Dendritic cell treated with granulocyte-macrophage colony-stimulating factor and Interleukin-4, amounts not matched to agents 40 ng/mL and 50 ng/mL, for 4 days (primary cell): ENCODE measurements at regions not wholly inside any gene's neighbourhood (a gene's known extent, or its start where the extent isn't known, plus 50 kb on each side); places are given as distances from the start of the nearest gene placed in this dataset.

Experiments
- H3K27ac Mint-ChIP-seq: one replicate; pipeline ENCODE4 v1.8.0; 2022; ENCODE audit warnings: mild to moderate bottlenecking, mixed read lengths
- H3K27me3 Mint-ChIP-seq: one replicate; pipeline ENCODE4 v1.8.0; 2022; ENCODE audit warnings: mild to moderate bottlenecking, mixed read lengths
- H3K36me3 Mint-ChIP-seq: one replicate; pipeline ENCODE4 v1.8.0; 2022; ENCODE audit warnings: low read depth, mixed read lengths
- H3K4me1 Mint-ChIP-seq: one replicate; pipeline ENCODE4 v1.8.0; 2022; ENCODE audit warnings: low read depth, mixed read lengths
- H3K4me3 Mint-ChIP-seq: one replicate; pipeline ENCODE4 v1.8.0; 2022; ENCODE audit warnings: mild to moderate bottlenecking, moderate library complexity, mixed read lengths
- H3K9me3 Mint-ChIP-seq: one replicate; pipeline ENCODE4 v1.8.0; 2022; ENCODE audit warnings: mixed read lengths
- intact Hi-C: fragments of 100-400 bp; cut with micrococcal nuclease; formaldehyde crosslinking; loops from one replicate; pipeline ENCODE4 v1.15.0; 2022

- Mint-ChIP-seq H3K9me3 (no peaks in the 10 kb centered on the region), H3K36me3 (no peaks in the 10 kb centered on the region), H3K27ac (no peak overlapping the region), H3K27me3 (no peaks in the 10 kb centered on the region), H3K4me1 (peaks cover 13% of the 10 kb centered on the region), H3K4me3 (no peak overlapping the region)
- intact Hi-C loops, result no loop called here
These were observed 184.0 kb downstream of the ACTL7B start for GRCh38 chr9:108671794-108672193.

- no peaks in the 10 kb centered on the region for H3K27me3 Mint-ChIP-seq
- intact Hi-C loops, result no loop called here
- no peak overlapping the region for H3K4me3 Mint-ChIP-seq
- H3K9me3 Mint-ChIP-seq, result no peaks in the 10 kb centered on the region
- H3K27ac Mint-ChIP-seq, result no peak overlapping the region
- H3K4me1 Mint-ChIP-seq, result peaks cover 13% of the 10 kb centered on the region
- H3K36me3 Mint-ChIP-seq, result no peaks in the 10 kb centered on the region
These were observed 184.6 kb downstream of the ACTL7B start for GRCh38 chr9:108671176-108671575.

DNA sequence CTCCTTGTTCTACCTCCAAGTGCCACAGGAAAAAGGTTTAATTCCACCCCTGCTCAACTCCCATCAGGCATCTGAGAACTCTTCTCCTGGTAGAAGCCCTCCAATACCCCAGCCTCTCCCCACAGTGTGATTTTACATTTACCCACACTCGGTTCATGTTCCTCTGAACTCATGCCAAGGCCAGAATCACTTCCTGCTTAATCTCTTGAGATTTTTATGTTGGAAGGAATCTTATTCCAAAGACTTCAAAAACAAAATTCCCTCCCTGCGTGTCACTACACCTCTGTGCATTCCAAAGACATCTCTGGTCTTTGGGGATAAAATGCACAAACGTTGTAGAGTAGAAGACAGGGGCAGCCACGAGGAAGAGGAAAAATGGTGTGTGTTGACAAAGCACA is 186.8 kb downstream of the ACTL7B start:
- Mint-ChIP-seq H3K4me1 (peaks cover 18% of the 10 kb centered on the region), H3K27me3 (no peaks in the 10 kb centered on the region), H3K27ac (no peak overlapping the region)

DNA sequence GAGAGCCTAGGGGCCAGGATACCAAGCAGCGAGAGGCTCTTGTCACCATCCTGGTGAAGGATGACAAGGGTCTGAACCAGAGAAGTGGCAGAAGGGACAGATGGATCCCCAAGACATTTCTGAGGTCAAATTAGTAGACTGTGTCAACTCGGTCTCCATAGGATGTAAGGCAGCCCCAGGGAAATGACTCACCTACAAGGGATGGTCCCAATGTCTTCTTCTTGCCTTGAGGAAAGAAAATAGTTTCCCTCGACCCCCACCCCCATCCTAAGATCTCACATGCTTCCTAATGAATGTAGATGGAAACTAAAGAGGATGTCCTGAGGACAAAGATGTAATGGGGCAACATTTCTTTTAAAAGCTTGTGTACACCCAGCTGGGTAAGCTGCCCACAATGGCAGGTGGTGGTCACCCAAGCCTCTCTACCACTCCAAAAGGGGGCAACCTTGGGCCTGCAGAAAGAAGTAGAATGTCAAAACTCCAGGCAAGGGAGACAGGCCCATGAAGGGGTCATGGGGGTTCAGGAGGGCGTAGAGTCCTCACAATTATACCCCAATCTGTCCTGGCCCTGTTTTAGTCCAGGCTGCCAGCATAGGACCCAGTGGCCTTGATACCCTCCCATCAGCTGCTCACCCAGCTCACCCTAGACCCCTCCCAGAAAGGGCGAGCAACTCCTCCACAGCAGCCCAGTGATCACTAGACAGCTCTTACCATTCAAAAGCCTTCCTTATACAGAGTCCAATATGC is 187.4 kb downstream of the ACTL7B start:
- no peak overlapping the region for H3K4me3 Mint-ChIP-seq
- intact Hi-C loops, result no loop called here
- no peaks in the 10 kb centered on the region for H3K36me3 Mint-ChIP-seq
- H3K4me1 Mint-ChIP-seq, result peaks cover 14% of the 10 kb centered on the region
- no peaks in the 10 kb centered on the region for H3K9me3 Mint-ChIP-seq
- H3K27ac Mint-ChIP-seq, result no peak overlapping the region
- no peaks in the 10 kb centered on the region for H3K27me3 Mint-ChIP-seq

More for the DNA sequence above, 186.8 kb downstream of the ACTL7B start:
- Mint-ChIP-seq H3K4me3 (no peak overlapping the region), H3K36me3 (no peaks in the 10 kb centered on the region), H3K9me3 (no peaks in the 10 kb centered on the region)
- intact Hi-C loops, result no loop called here

DNA sequence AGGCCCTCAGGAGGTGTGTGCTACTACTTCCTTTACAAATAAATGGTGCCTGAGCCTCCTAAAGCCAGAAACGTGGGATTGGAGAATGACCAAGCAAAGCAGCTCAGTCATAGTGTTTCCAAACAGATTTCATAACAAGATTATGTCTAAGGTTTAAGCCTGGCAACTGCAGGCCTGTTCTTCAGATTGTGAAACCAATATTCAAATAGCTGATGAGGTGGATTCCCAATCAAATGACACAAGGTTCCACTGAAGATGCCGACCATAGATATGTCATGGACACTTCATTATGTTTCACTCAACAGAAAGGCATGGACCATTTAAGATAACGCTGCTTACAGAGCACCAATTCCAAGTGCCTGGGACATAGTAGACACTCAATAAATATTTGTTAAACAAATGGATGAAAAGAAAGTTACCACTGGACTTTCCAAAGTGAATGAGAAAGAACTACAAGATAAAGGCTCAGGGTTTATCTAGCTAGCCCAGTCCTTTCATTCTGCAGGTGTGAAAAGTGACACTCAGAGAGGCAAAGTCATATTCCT is 189.5 kb downstream of the ACTL7B start:
- H3K9me3 Mint-ChIP-seq, result no peaks in the 10 kb centered on the region
- H3K36me3 Mint-ChIP-seq, result no peaks in the 10 kb centered on the region
- H3K27me3 Mint-ChIP-seq, result no peaks in the 10 kb centered on the region
- intact Hi-C loops, result no loop called here
- H3K4me1 Mint-ChIP-seq, result peaks cover 20% of the 10 kb centered on the region
- no peak overlapping the region for H3K4me3 Mint-ChIP-seq
- H3K27ac Mint-ChIP-seq, result no peak overlapping the region

- Mint-ChIP-seq H3K4me3 (no peak overlapping the region), H3K36me3 (no peaks in the 10 kb centered on the region), H3K9me3 (peaks cover 5% of the 10 kb centered on the region), H3K4me1 (peaks cover 20% of the 10 kb centered on the region), H3K27ac (no peak overlapping the region), H3K27me3 (no peaks in the 10 kb centered on the region)
- intact Hi-C loops, result no loop called here
These were observed 190.1 kb downstream of the ACTL7B start for GRCh38 chr9:108665521-108666239.

GRCh38 chr9:108664309-108665255 is 191.2 kb downstream of the ACTL7B start:
- intact Hi-C loops, result no loop called here
- H3K36me3 Mint-ChIP-seq, result no peaks in the 10 kb centered on the region
- peaks cover 16% of the 10 kb centered on the region for H3K9me3 Mint-ChIP-seq
- H3K4me3 Mint-ChIP-seq, result no peak overlapping the region
- peaks cover 20% of the 10 kb centered on the region for H3K4me1 Mint-ChIP-seq
- no peak overlapping the region for H3K27ac Mint-ChIP-seq
- no peaks in the 10 kb centered on the region for H3K27me3 Mint-ChIP-seq

DNA sequence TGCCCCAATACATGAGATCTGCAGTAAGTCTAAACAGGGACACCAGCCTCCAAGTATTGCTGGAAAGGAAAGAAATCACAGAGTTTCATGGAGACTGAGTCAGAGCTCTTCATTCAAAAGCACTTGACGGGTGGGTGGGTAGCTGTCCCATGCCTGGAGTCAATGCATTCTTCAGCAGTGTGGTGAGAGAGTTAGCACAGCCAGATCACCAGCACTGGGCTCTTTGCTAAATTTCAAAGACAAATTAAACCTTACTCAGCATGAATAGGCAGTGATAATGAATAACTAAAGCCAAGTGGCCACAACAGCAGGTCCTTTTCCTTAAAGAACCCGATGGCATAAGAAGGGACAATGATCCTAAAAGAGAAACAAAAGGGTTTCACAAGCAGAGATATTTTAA is 192.4 kb downstream of the ACTL7B start:
- Mint-ChIP-seq H3K4me1 (peaks cover 13% of the 10 kb centered on the region), H3K27ac (no peak overlapping the region), H3K9me3 (peaks cover 28% of the 10 kb centered on the region), H3K36me3 (no peaks in the 10 kb centered on the region), H3K27me3 (no peaks in the 10 kb centered on the region), H3K4me3 (no peak overlapping the region)
- intact Hi-C loops, result no loop called here

- Mint-ChIP-seq H3K4me3 (no peak overlapping the region), H3K4me1 (peaks cover 13% of the 10 kb centered on the region), H3K27me3 (no peaks in the 10 kb centered on the region), H3K27ac (no peak overlapping the region), H3K9me3 (peaks cover 29% of the 10 kb centered on the region), H3K36me3 (no peaks in the 10 kb centered on the region)
- intact Hi-C loops, result no loop called here
These were observed 192.8 kb downstream of the ACTL7B start for GRCh38 chr9:108662956-108663355.

DNA sequence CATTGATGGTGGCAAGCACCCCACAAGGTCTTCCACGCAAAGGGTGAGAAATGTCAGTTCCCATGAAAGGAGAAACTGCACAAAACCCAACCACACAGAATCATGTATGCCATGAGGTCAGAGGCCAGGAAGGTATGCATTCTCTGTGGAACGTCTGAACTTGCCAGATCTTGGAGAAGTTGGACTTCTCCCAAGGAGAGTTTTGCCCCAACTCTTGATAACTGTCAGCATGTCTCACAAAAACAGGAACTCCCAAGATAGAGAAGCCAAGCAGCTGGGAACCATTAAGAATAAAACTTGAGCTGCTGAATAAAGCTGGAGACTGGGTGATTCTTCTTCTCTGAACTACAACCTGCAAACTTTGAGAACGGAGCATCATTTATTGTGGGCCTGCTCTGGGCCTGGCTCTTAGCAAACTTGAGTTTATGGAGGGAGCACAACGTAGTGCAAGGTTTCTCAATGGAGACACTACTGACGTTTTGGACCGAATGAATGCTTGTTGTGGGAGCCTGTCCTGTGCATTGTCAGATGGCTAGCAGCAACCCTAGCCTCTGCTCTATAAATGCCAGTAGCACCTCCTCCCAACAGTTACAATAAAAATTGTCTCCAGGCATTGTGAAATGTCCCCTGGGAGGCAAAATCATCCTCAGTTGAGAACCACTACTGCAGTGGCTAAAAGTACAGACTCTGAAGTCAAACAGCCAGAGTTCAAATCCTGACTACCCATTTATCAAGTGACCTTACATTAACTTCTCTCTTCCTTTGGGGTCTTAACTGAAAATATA is 193.5 kb downstream of the ACTL7B start:
- intact Hi-C loops, result no loop called here
- Mint-ChIP-seq H3K9me3 (peaks cover 29% of the 10 kb centered on the region), H3K4me1 (peaks cover 13% of the 10 kb centered on the region), H3K4me3 (no peak overlapping the region), H3K27me3 (no peaks in the 10 kb centered on the region), H3K36me3 (no peaks in the 10 kb centered on the region), H3K27ac (no peak overlapping the region)

DNA sequence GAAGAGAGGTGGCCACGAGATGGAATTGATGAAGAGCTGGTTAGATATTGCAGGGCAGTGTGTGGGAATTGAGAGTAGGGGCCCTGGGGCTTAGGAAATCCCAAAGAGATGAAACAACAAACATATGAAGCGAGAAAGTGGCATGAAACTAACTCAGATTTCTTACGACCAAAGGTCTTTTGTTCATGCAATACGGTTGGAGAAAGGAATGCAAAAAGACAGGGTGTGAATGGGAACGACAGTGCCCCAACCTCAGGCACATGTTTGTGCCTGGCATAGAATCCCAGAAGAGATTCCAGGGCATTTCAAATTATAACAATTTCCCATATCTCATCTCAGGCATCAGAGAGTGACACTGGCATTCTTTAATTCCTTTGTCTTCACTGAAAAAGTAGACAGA is 199.2 kb downstream of the ACTL7B start:
- intact Hi-C loops, result no loop called here
- H3K9me3 Mint-ChIP-seq, result peaks cover 29% of the 10 kb centered on the region
- no peak overlapping the region for H3K4me3 Mint-ChIP-seq
- H3K27me3 Mint-ChIP-seq, result no peaks in the 10 kb centered on the region
- no peak overlapping the region for H3K27ac Mint-ChIP-seq
- peaks cover 11% of the 10 kb centered on the region for H3K4me1 Mint-ChIP-seq
- H3K36me3 Mint-ChIP-seq, result no peaks in the 10 kb centered on the region

DNA sequence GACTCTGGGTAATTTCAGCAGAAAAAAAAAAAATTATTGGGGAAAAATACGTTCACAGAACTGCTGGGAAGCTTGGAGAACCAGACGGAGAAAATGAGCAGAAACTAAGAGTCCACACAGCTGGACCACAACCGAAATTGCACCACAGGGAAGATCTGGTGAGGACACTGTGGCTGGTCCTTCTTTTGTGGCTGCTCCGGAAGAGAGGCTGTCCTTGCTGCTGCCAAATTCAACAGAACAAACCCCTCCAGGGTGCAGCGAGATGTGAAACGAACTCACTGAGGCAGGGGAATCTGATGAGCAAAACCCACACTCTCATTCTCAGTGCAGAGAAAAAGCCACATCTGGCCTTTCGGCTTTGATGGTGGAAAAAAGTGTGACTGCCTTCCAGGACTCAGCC is 200.0 kb downstream of the ACTL7B start:
- Mint-ChIP-seq H3K9me3 (peaks cover 25% of the 10 kb centered on the region), H3K4me3 (no peak overlapping the region), H3K27me3 (no peaks in the 10 kb centered on the region), H3K4me1 (peaks cover 12% of the 10 kb centered on the region), H3K27ac (no peak overlapping the region), H3K36me3 (no peaks in the 10 kb centered on the region)
- intact Hi-C loops, result no loop called here

GRCh38 chr9:108654566-108654965 is 201.2 kb downstream of the ACTL7B start:
- Mint-ChIP-seq H3K4me3 (no peak overlapping the region), H3K4me1 (peaks cover 12% of the 10 kb centered on the region), H3K27me3 (no peaks in the 10 kb centered on the region), H3K27ac (no peak overlapping the region), H3K36me3 (no peaks in the 10 kb centered on the region), H3K9me3 (peaks cover 12% of the 10 kb centered on the region)
- intact Hi-C loops, result no loop called here
